A549 (cell line): ENCODE measurements at regions not wholly inside any gene's neighbourhood (a gene's known extent, or its start where the extent isn't known, plus 50 kb on each side); places are given as distances from the start of the nearest gene placed in this dataset.

Experiments
- POLR2A ChIP-seq: IDR thresholded peaks from 2 replicates; pipeline ENCODE4 v1.6.1; 2012; ENCODE audit warnings: mild to moderate bottlenecking, low read length
- TF ChIP-seq, protein P1 (sequence below): fragments of >200 bp; sonication (Bioruptor Twin); formaldehyde crosslinking; IDR thresholded peaks from 3 replicates; pipeline ENCODE4 v1.5.1; 2016

DNA sequence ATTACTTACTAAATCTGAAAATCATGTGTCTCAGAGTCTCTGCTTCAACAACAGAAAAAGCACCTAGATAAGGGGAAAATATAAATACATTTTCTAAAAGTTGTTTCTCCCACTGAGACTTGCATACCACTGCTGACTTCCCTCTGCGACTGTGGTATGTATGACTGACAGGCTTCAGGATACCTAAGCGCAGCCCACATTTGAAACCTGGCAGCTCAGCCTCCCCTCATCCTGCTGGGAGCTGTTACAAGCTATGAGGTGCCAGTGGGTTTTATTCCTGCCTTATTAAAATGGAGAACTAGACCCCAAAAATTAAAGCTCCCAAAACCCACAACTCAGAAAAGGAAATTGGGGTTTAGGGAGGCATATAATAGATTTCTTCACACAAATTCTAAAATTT lies 133.6 kb downstream of the RAB38 start:
- TF ChIP-seq, protein P1, sequence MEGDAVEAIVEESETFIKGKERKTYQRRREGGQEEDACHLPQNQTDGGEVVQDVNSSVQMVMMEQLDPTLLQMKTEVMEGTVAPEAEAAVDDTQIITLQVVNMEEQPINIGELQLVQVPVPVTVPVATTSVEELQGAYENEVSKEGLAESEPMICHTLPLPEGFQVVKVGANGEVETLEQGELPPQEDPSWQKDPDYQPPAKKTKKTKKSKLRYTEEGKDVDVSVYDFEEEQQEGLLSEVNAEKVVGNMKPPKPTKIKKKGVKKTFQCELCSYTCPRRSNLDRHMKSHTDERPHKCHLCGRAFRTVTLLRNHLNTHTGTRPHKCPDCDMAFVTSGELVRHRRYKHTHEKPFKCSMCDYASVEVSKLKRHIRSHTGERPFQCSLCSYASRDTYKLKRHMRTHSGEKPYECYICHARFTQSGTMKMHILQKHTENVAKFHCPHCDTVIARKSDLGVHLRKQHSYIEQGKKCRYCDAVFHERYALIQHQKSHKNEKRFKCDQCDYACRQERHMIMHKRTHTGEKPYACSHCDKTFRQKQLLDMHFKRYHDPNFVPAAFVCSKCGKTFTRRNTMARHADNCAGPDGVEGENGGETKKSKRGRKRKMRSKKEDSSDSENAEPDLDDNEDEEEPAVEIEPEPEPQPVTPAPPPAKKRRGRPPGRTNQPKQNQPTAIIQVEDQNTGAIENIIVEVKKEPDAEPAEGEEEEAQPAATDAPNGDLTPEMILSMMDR, result no peak
- TF ChIP-seq POLR2A, result no peak
